H9 (cell line): ENCODE measurements at regions not wholly inside any gene's neighbourhood (a gene's known extent, or its start where the extent isn't known, plus 50 kb on each side); places are given as distances from the start of the nearest gene placed in this dataset.

ENCODE experiments used
- DNase-seq: peaks from one replicate; pipeline ENCODE4 v3.0.0-alpha.2; 2017
- H2AFZ ChIP-seq: one replicate; pipeline ENCODE4 v1.6.1; 2013; ENCODE audit warnings: mild to moderate bottlenecking, low read length, control low read depth, moderate library complexity
- H2AK5ac ChIP-seq: 2 replicates; pipeline ENCODE4 v1.6.1; 2013; ENCODE audit warnings: low read length, control low read depth, mixed read lengths; ENCODE audit not compliant: insufficient read length
- H2BK120ac ChIP-seq: one replicate; pipeline ENCODE4 v1.6.1; 2013; ENCODE audit warnings: low read depth, mild to moderate bottlenecking, low read length, control low read depth, inconsistent platforms; ENCODE audit not compliant: poor library complexity, severe bottlenecking
- H2BK12ac ChIP-seq: 2 replicates; pipeline ENCODE4 v1.6.1; 2013; ENCODE audit warnings: low read length, control low read depth, mixed read lengths, low read depth; ENCODE audit not compliant: insufficient read length
- H2BK15ac ChIP-seq: 2 replicates; pipeline ENCODE4 v1.6.1; 2013; ENCODE audit warnings: low read depth, low read length, control low read depth
- H2BK20ac ChIP-seq: one replicate; pipeline ENCODE4 v1.6.1; 2013; ENCODE audit warnings: low read depth, mild to moderate bottlenecking, low read length, control low read depth, inconsistent platforms; ENCODE audit not compliant: poor library complexity, severe bottlenecking
- H2BK5ac ChIP-seq: 2 replicates; pipeline ENCODE4 v1.6.1; 2013; ENCODE audit warnings: low read length, control low read depth, mixed read lengths; ENCODE audit not compliant: insufficient read length
- H3K14ac ChIP-seq: 2 replicates; pipeline ENCODE4 v1.6.1; 2013; ENCODE audit warnings: low read length, control low read depth; ENCODE audit not compliant: insufficient read depth
- H3K18ac ChIP-seq: 2 replicates; pipeline ENCODE4 v1.6.1; 2013; ENCODE audit warnings: low read depth, mild to moderate bottlenecking, mixed read lengths, low read length, control low read depth; ENCODE audit not compliant: insufficient read length
- H3K23ac ChIP-seq: 2 replicates; pipeline ENCODE4 v1.6.1; 2013; ENCODE audit warnings: low read length, control low read depth, mixed read lengths, low read depth; ENCODE audit not compliant: insufficient read length
- H3K23me2 ChIP-seq: 2 replicates; pipeline ENCODE4 v1.6.1; 2013; ENCODE audit warnings: low read depth, mild to moderate bottlenecking, mixed read lengths, low read length, control low read depth; ENCODE audit not compliant: insufficient read length, poor library complexity, severe bottlenecking
- H3K27ac ChIP-seq: 2 replicates; pipeline ENCODE4 v1.5.1; 2013; ENCODE audit warnings: low read length, control low read depth, mixed read lengths, low read depth; ENCODE audit not compliant: insufficient read length
- H3K27me3 ChIP-seq: 2 replicates; pipeline ENCODE4 v1.6.1; 2013; ENCODE audit warnings: low read length, control low read depth, inconsistent platforms; ENCODE audit not compliant: insufficient read depth
- H3K4ac ChIP-seq: 2 replicates; pipeline ENCODE4 v1.6.1; 2013; ENCODE audit warnings: low read depth, mild to moderate bottlenecking, control low read depth, inconsistent platforms, low read length, moderate library complexity
- H3K4me1 ChIP-seq: 2 replicates; pipeline ENCODE4 v1.6.1; 2013; ENCODE audit warnings: low read length, control low read depth, inconsistent platforms; ENCODE audit not compliant: insufficient read depth
- H3K4me2 ChIP-seq: 2 replicates; pipeline ENCODE4 v1.6.1; 2013; ENCODE audit warnings: low read length, control low read depth, mixed read lengths; ENCODE audit not compliant: insufficient read length, insufficient read depth
- H3K56ac ChIP-seq: 2 replicates; pipeline ENCODE4 v1.6.1; 2013; ENCODE audit warnings: low read depth, mild to moderate bottlenecking, mixed read lengths, low read length, control low read depth; ENCODE audit not compliant: insufficient read length
- H3K79me1 ChIP-seq: 2 replicates; pipeline ENCODE4 v1.6.1; 2013; ENCODE audit warnings: low read depth, mild to moderate bottlenecking, moderate library complexity, low read length, control low read depth, inconsistent platforms; ENCODE audit not compliant: insufficient read depth, poor library complexity, severe bottlenecking
- H3K79me2 ChIP-seq: 2 replicates; pipeline ENCODE4 v1.6.1; 2013; ENCODE audit warnings: low read length, control low read depth, inconsistent platforms; ENCODE audit not compliant: insufficient read depth
- H3K9ac ChIP-seq: 2 replicates; pipeline ENCODE4 v1.6.1; 2013; ENCODE audit warnings: low read length, control low read depth, mixed read lengths; ENCODE audit not compliant: insufficient read length; ENCODE audit errors: extremely low read depth
- H3K9me3 ChIP-seq: one replicate; pipeline ENCODE4 v1.6.1; 2013; ENCODE audit warnings: low read depth, low read length, inconsistent platforms; ENCODE audit not compliant: control insufficient read depth
- H3T11ph ChIP-seq: one replicate; pipeline ENCODE4 v1.6.1; 2013; ENCODE audit warnings: mild to moderate bottlenecking, low read length, control low read depth, inconsistent platforms
- H4K20me1 ChIP-seq: one replicate; pipeline ENCODE4 v1.6.1; 2013; ENCODE audit not compliant: control insufficient read depth, insufficient read length, insufficient read depth
- H4K5ac ChIP-seq: 2 replicates; pipeline ENCODE4 v1.6.1; 2013; ENCODE audit warnings: low read depth, mild to moderate bottlenecking, mixed read lengths, low read length, control low read depth; ENCODE audit not compliant: insufficient read length
- H4K8ac ChIP-seq: replicated peaks from 2 replicates; pipeline ENCODE4 v1.6.1; 2013; ENCODE audit warnings: low read length, control low read depth, mixed read lengths, low read depth; ENCODE audit not compliant: insufficient read length
- H4K91ac ChIP-seq: 2 replicates; pipeline ENCODE4 v1.6.1; 2013; ENCODE audit warnings: low read depth, mild to moderate bottlenecking, moderate library complexity, mixed read lengths, low read length, control low read depth; ENCODE audit not compliant: insufficient read length
- H3K27ac Mint-ChIP-seq, 3 experiments: 2 replicates in 2 of 3; 3 replicates in 1 of 3; pipeline ENCODE4 v1.8.0; 2020 to 2021; ENCODE audit warnings: mixed read lengths in 3 of 3, mild to moderate bottlenecking in 1 of 3, moderate library complexity in 1 of 3
- H3K27me3 Mint-ChIP-seq: 2 replicates; pipeline ENCODE4 v1.8.0; 2021; ENCODE audit warnings: low read depth, mild to moderate bottlenecking, moderate library complexity, mixed read lengths
- H3K36me3 Mint-ChIP-seq, 3 experiments: 2 replicates in 2 of 3; 3 replicates in 1 of 3; pipeline ENCODE4 v1.8.0; 2020 to 2021; ENCODE audit warnings: low read depth in 3 of 3, mixed read lengths in 3 of 3; ENCODE audit not compliant: insufficient read depth in 1 of 3
- H3K4me1 Mint-ChIP-seq, 2 experiments: 2 replicates each; pipeline ENCODE4 v1.8.0; 2020; ENCODE audit warnings: mixed read lengths in 2 of 2
- H3K4me3 Mint-ChIP-seq, 2 experiments: 2 replicates in 1 of 2; 3 replicates in 1 of 2; pipeline ENCODE4 v1.8.0; 2020 to 2021; ENCODE audit warnings: mild to moderate bottlenecking in 2 of 2, mixed read lengths in 2 of 2, moderate library complexity in 1 of 2
- H3K9me3 Mint-ChIP-seq, 2 experiments: 2 replicates in 1 of 2; 3 replicates in 1 of 2; pipeline ENCODE4 v1.8.0; 2020; ENCODE audit warnings: mild to moderate bottlenecking in 2 of 2, mixed read lengths in 2 of 2, moderate library complexity in 1 of 2
- TF ChIP-seq, protein P1 (sequence below): fragments of 200-600 bp; sonication (generic); conservative IDR thresholded peaks from 3 replicates; pipeline ENCODE4 v1.8.0; 2021; ENCODE audit warnings: antibody characterized with exemption, mild to moderate bottlenecking

DNA sequence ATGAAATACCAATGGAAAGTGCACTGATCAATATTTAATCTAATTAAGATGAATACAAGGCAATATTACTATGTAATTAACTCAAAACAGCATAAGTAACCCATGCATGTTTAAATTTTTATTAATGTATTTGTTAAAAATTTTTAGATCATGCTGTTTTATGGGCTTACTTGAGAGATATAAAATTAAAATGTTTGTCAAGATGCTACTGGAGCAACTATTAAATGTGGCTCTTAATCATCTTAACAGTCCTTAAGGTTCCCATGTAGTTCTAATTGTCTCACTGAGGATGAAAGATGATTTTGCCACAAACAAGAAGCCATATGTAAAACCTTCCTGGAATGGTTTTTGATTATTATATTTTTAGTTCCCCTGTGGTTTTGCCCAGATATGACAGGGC, 897.1 kb downstream of the KCNMA1 start:
- no peak overlapping the region for H2BK12ac ChIP-seq
- no peaks in the 10 kb centered on the region for H3K79me1 ChIP-seq
- H3K9me3 ChIP-seq: no peaks in the 10 kb centered on the region
- no peak overlapping the region for H3K9ac ChIP-seq
- no peak overlapping the region for H4K5ac ChIP-seq
- no peaks in the 10 kb centered on the region for H3K9me3 Mint-ChIP-seq
- no peak overlapping the region for H3K56ac ChIP-seq
- no peak overlapping the region for H3K27ac ChIP-seq
- no peaks in the 10 kb centered on the region for H3K27me3 ChIP-seq
- H4K8ac ChIP-seq: no peak overlapping the region
- no peak overlapping the region for H3K14ac ChIP-seq
- H3K36me3 Mint-ChIP-seq: no peaks in the 10 kb centered on the region
- no peak overlapping the region for H2AK5ac ChIP-seq
- TF ChIP-seq, protein P1, sequence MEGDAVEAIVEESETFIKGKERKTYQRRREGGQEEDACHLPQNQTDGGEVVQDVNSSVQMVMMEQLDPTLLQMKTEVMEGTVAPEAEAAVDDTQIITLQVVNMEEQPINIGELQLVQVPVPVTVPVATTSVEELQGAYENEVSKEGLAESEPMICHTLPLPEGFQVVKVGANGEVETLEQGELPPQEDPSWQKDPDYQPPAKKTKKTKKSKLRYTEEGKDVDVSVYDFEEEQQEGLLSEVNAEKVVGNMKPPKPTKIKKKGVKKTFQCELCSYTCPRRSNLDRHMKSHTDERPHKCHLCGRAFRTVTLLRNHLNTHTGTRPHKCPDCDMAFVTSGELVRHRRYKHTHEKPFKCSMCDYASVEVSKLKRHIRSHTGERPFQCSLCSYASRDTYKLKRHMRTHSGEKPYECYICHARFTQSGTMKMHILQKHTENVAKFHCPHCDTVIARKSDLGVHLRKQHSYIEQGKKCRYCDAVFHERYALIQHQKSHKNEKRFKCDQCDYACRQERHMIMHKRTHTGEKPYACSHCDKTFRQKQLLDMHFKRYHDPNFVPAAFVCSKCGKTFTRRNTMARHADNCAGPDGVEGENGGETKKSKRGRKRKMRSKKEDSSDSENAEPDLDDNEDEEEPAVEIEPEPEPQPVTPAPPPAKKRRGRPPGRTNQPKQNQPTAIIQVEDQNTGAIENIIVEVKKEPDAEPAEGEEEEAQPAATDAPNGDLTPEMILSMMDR: no peak
- H3K4me2 ChIP-seq: no peak overlapping the region
- no peak overlapping the region for H2AFZ ChIP-seq
- no peak overlapping the region for H2BK15ac ChIP-seq
- no peaks in the 10 kb centered on the region for H3K27me3 Mint-ChIP-seq
- H3K4me1 ChIP-seq: 0 out of 2 replicates have a peak, but pooled peaks cover 3% of the 10 kb centered on the region
- H3K27ac Mint-ChIP-seq: no peak overlapping the region
- H3K4me1 Mint-ChIP-seq: peaks cover 28 to 29% of the 10 kb centered on the region in 2 experiments
- H3K79me2 ChIP-seq: no peaks in the 10 kb centered on the region
- H3K23me2 ChIP-seq: no peaks in the 10 kb centered on the region
- H3K4ac ChIP-seq: no peak overlapping the region
- H4K20me1 ChIP-seq: no peaks in the 10 kb centered on the region
- no peak overlapping the region for H2BK120ac ChIP-seq
- H2BK5ac ChIP-seq: no peak overlapping the region
- DNase-seq: no peak
- H3T11ph ChIP-seq: no peak overlapping the region
- no peak overlapping the region for H3K4me3 Mint-ChIP-seq
- H2BK20ac ChIP-seq: no peak overlapping the region
- no peak overlapping the region for H4K91ac ChIP-seq
- no peak overlapping the region for H3K18ac ChIP-seq
- H3K23ac ChIP-seq: no peak overlapping the region
